ENCODE measurements at regions not wholly inside any gene's neighbourhood (a gene's known extent, or its start where the extent isn't known, plus 50 kb on each side); places are given as distances from the start of the nearest gene placed in this dataset.

- no peak for TF ChIP-seq CTCF (IDR thresholded peaks at IDR 0.05)
- TF ChIP-seq POLR2A (IDR thresholded peaks at IDR 0.05) = no peak
Measured at GRCh38 chr4:114365591-114365990, 233.0 kb upstream of the UGT8 start.

Measured in testis (tissue), 2 donors.